ENCODE measurements at regions not wholly inside any gene's neighbourhood (a gene's known extent, or its start where the extent isn't known, plus 50 kb on each side); places are given as distances from the start of the nearest gene placed in this dataset.
"Not testable (repeated sequence)": the region's sequence is repeated elsewhere in the genome, so short reads cannot be mapped to it uniquely, and the experiment has no call there.

DNA sequence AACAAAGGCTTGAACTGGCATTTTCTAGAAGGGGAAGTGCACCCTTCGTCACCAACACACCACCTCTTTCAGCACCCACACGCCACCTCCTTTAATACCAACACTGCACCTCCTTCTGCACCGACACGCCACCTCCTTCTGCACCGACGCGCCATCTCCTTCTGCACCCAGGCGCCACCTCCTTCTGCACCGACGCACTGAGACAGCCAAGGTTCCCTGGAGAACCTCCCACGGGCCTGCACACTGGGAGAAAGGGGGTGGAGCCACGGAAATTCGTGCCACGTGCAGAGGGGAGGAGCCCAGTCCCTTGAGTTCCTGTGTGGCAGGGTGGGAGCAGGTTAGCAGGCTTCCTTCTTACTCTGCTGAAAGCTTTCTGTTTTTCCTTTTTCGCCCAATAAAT, 327.9 kb upstream of the C1orf174 start:
- no peak for DNase-seq

- DNase-seq, result no peak
Measured at GRCh38 chr1:4253935-4254334, 353.9 kb upstream of the C1orf174 start.

DNA sequence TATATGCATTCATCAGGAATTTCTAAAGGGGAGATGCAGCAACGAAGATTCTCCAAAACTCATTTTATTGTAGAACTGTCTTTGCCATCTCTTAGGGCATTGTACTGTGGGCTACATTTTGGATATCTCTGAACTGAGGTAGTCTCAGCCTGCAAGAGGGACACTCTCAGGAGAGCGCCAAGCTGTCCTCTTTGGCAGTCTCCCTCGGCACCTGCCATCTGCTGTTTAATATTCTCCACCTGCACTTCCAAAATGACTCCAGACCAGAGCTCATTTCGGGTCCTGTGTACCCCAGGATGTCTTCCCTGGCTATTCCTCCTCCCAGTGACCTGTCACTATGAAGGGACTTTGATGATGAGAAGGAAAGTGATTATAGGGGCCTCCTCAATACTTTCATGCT, 356.3 kb upstream of the C1orf174 start:
- DNase-seq, result no peak

DNA sequence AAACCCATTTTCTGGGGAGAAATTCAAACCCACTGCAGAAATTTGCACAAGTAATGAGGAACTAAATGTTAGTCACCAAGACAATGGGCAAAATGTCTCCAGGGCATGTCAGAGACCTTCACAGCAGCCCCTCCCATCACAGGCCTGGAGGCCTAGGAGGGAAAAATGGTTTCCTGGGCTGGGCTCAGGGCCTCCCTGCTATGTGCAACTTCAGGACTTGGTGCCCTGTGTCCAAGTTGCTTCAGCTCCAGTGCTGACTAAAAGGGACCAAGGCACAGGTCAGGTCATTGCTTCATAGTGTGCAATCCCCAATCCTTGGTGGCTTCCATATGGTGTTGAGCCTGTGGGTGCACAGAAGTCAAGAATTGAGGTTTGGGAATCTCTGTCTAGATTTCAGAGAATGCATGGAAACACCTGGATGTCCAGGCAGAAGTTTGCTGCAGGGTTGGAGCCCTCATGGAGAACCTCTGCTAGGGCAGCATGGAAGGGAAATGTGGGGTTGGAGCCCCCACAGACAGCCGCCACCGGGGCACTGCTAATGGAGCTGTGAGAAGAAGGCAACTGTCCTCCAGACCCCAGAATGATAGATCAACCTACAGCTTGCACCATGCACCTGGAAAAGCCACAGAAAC, 358.2 kb upstream of the C1orf174 start:
- DNase-seq, result not testable (repeated sequence)

- DNase-seq, result no peak
Measured at GRCh38 chr1:4261327-4261726, 361.3 kb upstream of the C1orf174 start.

DNA sequence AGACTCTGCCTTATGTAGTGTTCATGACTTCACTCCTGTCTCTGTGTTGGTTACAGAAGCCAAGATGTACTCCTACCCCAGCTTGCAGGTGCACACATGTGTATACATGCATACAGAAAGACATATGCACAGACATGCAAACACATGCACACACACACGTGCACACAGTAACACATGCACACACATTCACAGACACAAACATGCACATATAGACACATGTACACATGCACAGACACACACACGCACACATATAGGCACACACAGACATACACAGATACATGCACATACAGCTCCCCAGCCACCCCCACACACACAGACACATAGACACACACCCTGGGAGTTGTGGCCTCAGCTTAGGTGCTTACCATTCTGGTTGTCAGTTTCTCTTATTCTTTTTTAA, 362.6 kb upstream of the C1orf174 start:
- DNase-seq, result no peak

- no peak for DNase-seq
Measured at GRCh38 chr1:4263699-4264098, 363.6 kb upstream of the C1orf174 start.

GRCh38 chr1:4265836-4266235, 365.8 kb upstream of the C1orf174 start:
- no peak for DNase-seq

GRCh38 chr1:4267381-4268261, 367.5 kb upstream of the C1orf174 start:
- no peak for DNase-seq

DNA sequence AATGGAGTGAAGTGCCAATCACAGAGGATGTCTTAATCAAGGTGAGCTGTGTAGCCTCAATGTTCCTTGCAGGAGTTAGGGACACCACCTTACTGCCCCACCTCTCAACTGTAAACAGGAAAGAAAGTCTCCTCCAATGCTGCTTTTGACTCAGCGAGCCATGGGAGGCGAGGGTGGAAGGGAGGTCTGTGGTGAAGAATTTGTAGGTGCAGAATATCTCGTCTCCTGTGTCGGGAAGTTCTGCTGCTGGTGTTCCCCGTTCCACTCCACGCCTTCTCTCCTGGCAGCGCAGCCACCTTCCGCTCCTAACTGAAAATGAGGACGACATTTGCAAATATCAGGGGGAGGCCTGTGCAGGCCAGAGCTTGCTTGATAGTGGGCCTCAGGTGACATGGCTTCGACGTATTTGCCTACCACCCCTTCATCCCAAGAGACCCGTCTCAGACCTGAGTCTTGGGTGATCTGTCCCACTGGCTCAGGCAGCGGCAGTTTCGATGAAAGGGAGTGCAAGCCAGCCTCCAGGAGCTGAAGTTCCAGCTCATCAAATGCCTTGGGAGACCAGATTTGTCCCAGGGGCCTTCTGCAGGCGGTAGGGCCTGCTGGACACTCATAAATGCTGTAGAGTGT, 368.3 kb upstream of the C1orf174 start:
- DNase-seq, result no peak

- DNase-seq, result no peak
Measured at GRCh38 chr1:4268889-4269284, 368.8 kb upstream of the C1orf174 start.

- no peak for DNase-seq
Measured at GRCh38 chr1:4269330-4269729, 369.3 kb upstream of the C1orf174 start.

DNA sequence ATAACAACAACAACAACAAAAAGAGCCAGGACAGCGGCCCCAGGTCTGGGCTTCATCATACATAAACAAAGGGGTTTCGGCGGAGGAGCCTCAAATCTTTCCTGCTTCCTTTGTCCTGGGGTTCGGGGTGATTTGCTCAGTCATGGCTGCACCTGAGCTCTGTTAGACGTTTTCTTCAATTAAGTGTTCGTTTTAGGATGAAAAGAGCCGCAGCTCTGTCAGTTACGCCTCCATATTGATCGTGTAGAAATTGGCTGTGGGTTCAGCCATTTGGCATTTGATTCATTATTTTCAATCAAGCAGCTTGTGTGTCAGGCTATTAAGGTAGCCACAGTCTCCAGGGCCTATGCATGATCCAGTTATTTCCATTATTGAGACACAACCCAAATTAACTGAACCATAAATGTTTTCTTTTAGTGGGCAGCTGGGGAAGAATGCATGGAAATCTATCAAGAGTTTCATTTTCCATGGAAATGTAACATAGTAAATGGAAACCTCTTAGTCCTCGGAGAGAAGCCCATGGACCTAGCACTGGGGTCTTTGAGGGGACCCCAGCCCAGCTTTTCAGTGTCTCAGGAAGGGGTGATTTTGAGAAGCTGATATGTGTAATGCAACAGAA, 370.0 kb upstream of the C1orf174 start:
- DNase-seq, result no peak

DNA sequence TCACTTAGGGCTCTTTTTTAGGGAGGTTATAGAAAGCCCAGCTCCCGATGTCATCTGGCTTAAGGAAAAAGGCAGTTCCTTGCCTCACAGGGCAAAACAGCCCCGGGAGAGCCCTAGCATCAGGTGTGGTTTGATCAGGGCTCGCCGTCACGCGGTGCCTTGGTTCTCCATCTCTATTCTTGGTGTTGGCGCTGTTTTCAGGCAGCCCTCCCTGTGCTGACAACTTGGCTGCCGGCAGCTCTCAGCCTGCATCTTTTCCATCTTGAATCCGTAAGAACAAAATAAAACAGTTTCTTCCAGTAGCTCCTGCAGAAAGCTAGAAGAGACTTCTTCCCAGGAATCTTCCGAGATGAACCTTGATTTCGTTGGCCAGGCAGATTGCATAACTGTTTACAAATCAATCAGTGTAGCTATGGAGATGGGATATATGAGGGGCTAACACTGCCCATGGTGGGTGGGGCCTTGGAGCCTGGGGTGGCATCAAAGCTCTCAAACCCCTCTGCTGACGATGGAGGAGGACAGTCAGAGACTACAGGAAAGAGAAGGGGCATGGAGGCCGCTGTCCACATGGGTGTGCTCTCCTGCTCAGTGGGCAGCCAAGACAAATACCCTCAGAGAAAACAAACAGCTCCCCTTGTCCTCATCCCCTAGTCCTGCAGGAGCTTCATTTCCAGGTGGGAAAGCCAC, 370.7 kb upstream of the C1orf174 start:
- no peak for DNase-seq

GRCh38 chr1:4271338-4271998, 371.4 kb upstream of the C1orf174 start:
- DNase-seq, result no peak

GRCh38 chr1:4272568-4272967, 372.5 kb upstream of the C1orf174 start:
- no peak for DNase-seq

DNA sequence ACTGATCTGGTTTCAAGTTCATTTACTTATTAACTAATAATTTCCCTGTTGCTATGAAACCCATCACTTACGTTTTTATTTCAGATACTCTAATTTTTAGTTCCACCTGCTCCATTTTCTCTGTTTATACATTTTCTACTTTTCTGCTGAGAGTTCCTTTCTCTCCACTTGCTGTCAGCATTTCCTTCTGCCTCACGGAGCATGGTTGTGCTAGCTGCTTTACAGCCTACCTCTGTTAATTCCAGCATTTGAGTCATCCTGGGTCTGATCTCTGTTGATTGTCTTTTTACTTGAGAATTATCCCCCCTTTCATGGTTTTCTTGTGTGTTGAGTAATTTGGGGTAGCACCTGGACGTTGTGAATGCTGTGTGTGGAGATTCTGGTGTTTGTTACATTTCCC, 373.2 kb upstream of the C1orf174 start:
- DNase-seq, result no peak

GRCh38 chr1:4273747-4274146, 373.7 kb upstream of the C1orf174 start:
- no peak for DNase-seq

- DNase-seq, result no peak
Measured at GRCh38 chr1:4275083-4275482, 375.0 kb upstream of the C1orf174 start.

DNA sequence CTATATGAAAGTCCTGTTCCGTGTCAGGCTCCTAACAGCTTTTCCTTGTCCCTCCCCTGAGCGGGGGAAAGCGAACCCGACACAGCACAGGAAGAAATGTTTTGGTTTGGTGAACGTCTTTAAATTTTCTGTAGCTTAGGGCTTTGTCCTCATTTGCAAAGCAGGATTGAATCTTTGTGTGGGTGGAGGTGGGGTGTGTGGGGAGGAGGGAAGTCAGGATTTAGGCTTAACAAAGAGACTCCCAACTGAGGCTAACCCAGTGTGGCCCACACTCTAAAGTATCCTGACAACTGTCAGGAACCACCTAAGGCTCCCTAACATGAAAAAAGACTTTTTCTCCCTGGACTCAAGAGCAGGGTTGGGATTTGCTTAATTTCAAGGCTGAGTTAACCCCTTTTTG, 376.2 kb upstream of the C1orf174 start:
- no peak for DNase-seq

DNA sequence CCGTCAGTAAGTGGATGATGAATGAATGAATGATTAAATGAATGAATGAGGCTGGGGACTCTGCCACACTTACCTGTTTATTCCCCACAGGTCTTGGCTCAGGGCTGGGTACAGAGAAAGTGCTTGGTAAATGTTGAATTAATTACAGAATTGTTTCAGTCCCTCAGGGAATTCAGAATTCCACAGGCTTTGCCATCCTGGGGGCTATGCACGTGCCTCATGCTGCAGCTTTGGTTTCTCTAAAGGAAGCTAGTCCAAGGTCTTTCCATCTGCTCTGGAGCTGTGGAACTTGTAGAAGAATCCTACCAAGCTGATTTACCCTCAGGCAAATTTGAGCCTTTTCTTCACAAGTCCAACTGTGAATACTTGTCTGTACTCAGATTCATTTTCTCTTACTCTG, 376.8 kb upstream of the AJAP1 start:
- no peak for DNase-seq

DNA sequence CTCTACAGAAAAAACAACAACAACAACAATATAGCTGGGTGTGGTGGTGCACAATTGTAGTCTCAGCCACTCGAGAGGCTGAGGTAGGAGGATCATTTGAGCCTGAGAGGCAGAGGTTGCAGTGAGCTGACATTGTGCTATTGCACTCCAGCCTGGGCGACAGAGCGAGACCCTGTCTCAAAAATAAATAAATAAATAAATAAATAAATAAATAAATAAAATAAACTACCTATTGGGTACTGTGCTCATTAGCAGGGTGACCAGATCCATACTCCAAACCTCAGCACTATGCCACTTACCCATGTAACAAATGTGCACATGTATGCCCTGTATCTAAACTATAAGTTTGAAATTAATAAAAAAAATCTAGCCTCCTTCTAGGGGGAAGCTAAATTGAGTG, 369.4 kb upstream of the AJAP1 start:
- no peak for DNase-seq

Data from hindlimb muscle (tissue), 1 donor.